Ascending aorta (tissue), 2 donors: ENCODE measurements at regions not wholly inside any gene's neighbourhood (a gene's known extent, or its start where the extent isn't known, plus 50 kb on each side); places are given as distances from the start of the nearest gene placed in this dataset.
"Not testable (repeated sequence)": the region's sequence is repeated elsewhere in the genome, so short reads cannot be mapped to it uniquely, and the experiment has no call there.

Source experiments
- DNase-seq, 2 donors: peaks; one replicate each; pipeline ENCODE4 v3.0.0-alpha.2; 2019; ENCODE audit warnings: low spot score in 2 of 2
- H3K27ac ChIP-seq, 2 donors: fragments of 200-600 bp; sonication (generic); one replicate each; pipeline ENCODE4 v1.5.1; 2016 to 2017; ENCODE audit warnings: mild to moderate bottlenecking in 1 of 2
- H3K27me3 ChIP-seq: fragments of 200-600 bp; sonication (generic); one replicate; pipeline ENCODE4 v1.5.1; 2017
- H3K36me3 ChIP-seq, 2 donors: fragments of 200-600 bp; sonication (generic); one replicate each; pipeline ENCODE4 v1.5.1; 2016
- H3K4me1 ChIP-seq, 2 donors: fragments of 200-600 bp; sonication (generic); one replicate each; pipeline ENCODE4 v1.5.1; 2016 to 2017; ENCODE audit warnings: mild to moderate bottlenecking in 1 of 2
- H3K4me3 ChIP-seq, 2 donors: fragments of 200-600 bp; sonication (generic); one replicate each; pipeline ENCODE4 v1.5.1; 2016 to 2017; ENCODE audit warnings: mild to moderate bottlenecking in 1 of 2
- H3K9me3 ChIP-seq, 2 donors: fragments of 200-600 bp; sonication (generic); one replicate each; pipeline ENCODE4 v1.5.1; 2016
- CTCF ChIP-seq, 3 experiments: fragments of 200-600 bp in 2 of 3; fragments of 450-650 bp in 1 of 3; sonication (generic) in 2 of 3; IDR thresholded peaks; one replicate each; pipeline ENCODE4 v1.5.1; 2016 to 2019; ENCODE audit warnings: antibody characterized with exemption in 3 of 3, mild to moderate bottlenecking in 1 of 3, moderate library complexity in 1 of 3
- intact Hi-C: fragments of 100-400 bp; cut with DNase I; formaldehyde crosslinking; loops from one replicate; pipeline ENCODE4 v1.15.1; 2023

- Histone ChIP-seq H3K27ac (no peak overlapping the region), H3K4me1 (no peaks in the 10 kb centered on the region), H3K9me3 (no peaks in the 10 kb centered on the region), H3K4me3 (no peak overlapping the region), H3K36me3 (no peaks in the 10 kb centered on the region), H3K27me3 (no peaks in the 10 kb centered on the region)
- TF ChIP-seq CTCF (IDR thresholded peaks at IDR 0.05), result no peak
- intact Hi-C loops, result no loop called here
- DNase-seq, result no peak
Measured at GRCh38 chr13:21910546-21910945, 239.7 kb downstream of the FGF9 start.

GRCh38 chr13:21911646-21912298 is 240.9 kb downstream of the FGF9 start:
- H3K4me1 ChIP-seq, result no peaks in the 10 kb centered on the region
- TF ChIP-seq CTCF (IDR thresholded peaks at IDR 0.05), result no peak
- H3K4me3 ChIP-seq, result no peak overlapping the region
- intact Hi-C loops, result no loop called here
- no peak for DNase-seq
- no peaks in the 10 kb centered on the region for H3K36me3 ChIP-seq
- H3K27ac ChIP-seq, result no peak overlapping the region
- no peaks in the 10 kb centered on the region for H3K9me3 ChIP-seq
- no peaks in the 10 kb centered on the region for H3K27me3 ChIP-seq

GRCh38 chr13:21913010-21913409 is 242.1 kb downstream of the FGF9 start:
- Histone ChIP-seq H3K36me3 (no peaks in the 10 kb centered on the region), H3K27ac (no peak overlapping the region), H3K4me1 (no peaks in the 10 kb centered on the region), H3K27me3 (no peaks in the 10 kb centered on the region), H3K9me3 (no peaks in the 10 kb centered on the region), H3K4me3 (no peak overlapping the region)
- TF ChIP-seq CTCF (IDR thresholded peaks at IDR 0.05), result no peak
- intact Hi-C loops, result no loop called here
- no peak for DNase-seq

- H3K4me1 ChIP-seq, result no peaks in the 10 kb centered on the region
- H3K27me3 ChIP-seq, result no peaks in the 10 kb centered on the region
- H3K27ac ChIP-seq, result no peak overlapping the region
- H3K9me3 ChIP-seq, result no peaks in the 10 kb centered on the region
- no peak for TF ChIP-seq CTCF (IDR thresholded peaks at IDR 0.05)
- no peak overlapping the region for H3K4me3 ChIP-seq
- no peaks in the 10 kb centered on the region for H3K36me3 ChIP-seq
- no peak for DNase-seq
- intact Hi-C loops, result no loop called here
Measured at GRCh38 chr13:21917086-21918015, 246.5 kb downstream of the FGF9 start.

GRCh38 chr13:21920802-21921201 is 249.9 kb downstream of the FGF9 start:
- H3K4me3 ChIP-seq, H3K4me1 ChIP-seq, DNase-seq, H3K9me3 ChIP-seq, intact Hi-C loops, H3K27me3 ChIP-seq, H3K36me3 ChIP-seq, H3K27ac ChIP-seq: not testable (repeated sequence)

- no peak overlapping the region for H3K27ac ChIP-seq
- no peaks in the 10 kb centered on the region for H3K36me3 ChIP-seq
- no peak for TF ChIP-seq CTCF (IDR thresholded peaks at IDR 0.05)
- H3K4me1 ChIP-seq, result no peaks in the 10 kb centered on the region
- no peaks in the 10 kb centered on the region for H3K27me3 ChIP-seq
- intact Hi-C loops, result no loop called here
- H3K4me3 ChIP-seq, result no peak overlapping the region
- no peaks in the 10 kb centered on the region for H3K9me3 ChIP-seq
- peak in 1 of 2 donors; percentile 15 for DNase-seq
Measured at GRCh38 chr13:21924958-21925357, 254.1 kb downstream of the FGF9 start.
